ENCODE measurements at regions not wholly inside any gene's neighbourhood (a gene's known extent, or its start where the extent isn't known, plus 50 kb on each side); places are given as distances from the start of the nearest gene placed in this dataset.
"Not testable (repeated sequence)": the region's sequence is repeated elsewhere in the genome, so short reads cannot be mapped to it uniquely, and the experiment has no call there.

GRCh38 chr9:91512235-91512634 is 88.6 kb upstream of the NFIL3 start:
- intact Hi-C loops (cut with DNase I); DNase-seq (ENCODE audit: low spot score): not testable (repeated sequence)

GRCh38 chr9:91503673-91504081 is 80.0 kb upstream of the NFIL3 start:
- DNase-seq (ENCODE audit: low spot score), result no peak
- intact Hi-C loops (cut with DNase I), result no loop called here

- intact Hi-C loops (cut with DNase I), result no loop called here
- DNase-seq (ENCODE audit: low spot score), result no peak
These were observed 79.5 kb upstream of the NFIL3 start for GRCh38 chr9:91502913-91503672.

- no peak for DNase-seq (ENCODE audit: low spot score)
- intact Hi-C loops (cut with DNase I), result no loop called here
These were observed 78.8 kb upstream of the NFIL3 start for GRCh38 chr9:91502475-91502874.

GRCh38 chr9:91500509-91501014 is 76.9 kb upstream of the NFIL3 start:
- no peak for DNase-seq (ENCODE audit: low spot score)
- intact Hi-C loops (cut with DNase I), result no loop called here

- intact Hi-C loops (cut with DNase I), result no loop called here
- no peak for DNase-seq (ENCODE audit: low spot score)
These were observed 72.7 kb upstream of the NFIL3 start for GRCh38 chr9:91496351-91496750.

GRCh38 chr9:91495450-91495849 is 71.8 kb upstream of the NFIL3 start:
- intact Hi-C loops (cut with DNase I), result no loop called here
- no peak for DNase-seq (ENCODE audit: low spot score)

GRCh38 chr9:91494751-91495150 is 71.1 kb upstream of the NFIL3 start:
- intact Hi-C loops (cut with DNase I), result no loop called here
- DNase-seq (ENCODE audit: low spot score), result no peak

- intact Hi-C loops (cut with DNase I), result no loop called here
- DNase-seq (ENCODE audit: low spot score), result no peak
These were observed 68.6 kb upstream of the NFIL3 start for GRCh38 chr9:91492237-91492636.

GRCh38 chr9:91491624-91492023 is 68.0 kb upstream of the NFIL3 start:
- DNase-seq (ENCODE audit: low spot score), result no peak
- intact Hi-C loops (cut with DNase I), result no loop called here

- DNase-seq (ENCODE audit: low spot score), result no peak
- intact Hi-C loops (cut with DNase I), result no loop called here
These were observed 65.8 kb upstream of the NFIL3 start for GRCh38 chr9:91489361-91489899.

GRCh38 chr9:91488341-91488740 is 64.7 kb upstream of the NFIL3 start:
- intact Hi-C loops (cut with DNase I), result no loop called here
- DNase-seq (ENCODE audit: low spot score), result no peak

GRCh38 chr9:91486699-91487497 is 63.3 kb upstream of the NFIL3 start:
- intact Hi-C loops (cut with DNase I), result no loop called here
- peak; percentile 86 for DNase-seq (ENCODE audit: low spot score)

GRCh38 chr9:91485006-91485405 is 61.4 kb upstream of the NFIL3 start:
- DNase-seq (ENCODE audit: low spot score), result no peak
- intact Hi-C loops (cut with DNase I), result no loop called here

GRCh38 chr9:91483835-91484234 is 60.2 kb upstream of the NFIL3 start:
- intact Hi-C loops (cut with DNase I), result no loop called here

GRCh38 chr9:91483189-91483691 is 59.6 kb upstream of the NFIL3 start:
- no peak for DNase-seq (ENCODE audit: low spot score)
- intact Hi-C loops (cut with DNase I), result no loop called here

More at GRCh38 chr9:91483835-91484234, 60.2 kb upstream of the NFIL3 start:
- no peak for DNase-seq (ENCODE audit: low spot score)

GRCh38 chr9:91481972-91482371 is 58.3 kb upstream of the NFIL3 start:
- no peak for DNase-seq (ENCODE audit: low spot score)
- intact Hi-C loops (cut with DNase I), result no loop called here

GRCh38 chr9:91477106-91477505 is 53.5 kb upstream of the NFIL3 start:
- no peak for DNase-seq (ENCODE audit: low spot score)
- intact Hi-C loops (cut with DNase I), result no loop called here

- intact Hi-C loops (cut with DNase I), result no loop called here
- no peak for DNase-seq (ENCODE audit: low spot score)
These were observed 51.0 kb upstream of the NFIL3 start for GRCh38 chr9:91474656-91475055.

All from posterior vena cava (tissue), 2 donors.